Body of pancreas (tissue), 4 donors: ENCODE measurements at regions not wholly inside any gene's neighbourhood (a gene's known extent, or its start where the extent isn't known, plus 50 kb on each side); places are given as distances from the start of the nearest gene placed in this dataset.

Experiments
- CTCF ChIP-seq, 7 experiments: fragments of 450-650 bp in 4 of 7; fragments of 200-600 bp in 3 of 7; sonication (generic) in 3 of 7; IDR thresholded peaks; one replicate each; pipeline ENCODE4 v1.5.1; 2016 to 2019; ENCODE audit warnings: antibody characterized with exemption in 7 of 7
- POLR2A ChIP-seq, 3 donors: fragments of 450-650 bp; IDR thresholded peaks; one replicate each; pipeline ENCODE4 v1.6.1; 2016; ENCODE audit warnings: antibody characterized with exemption in 3 of 3, mild to moderate bottlenecking in 2 of 3

- TF ChIP-seq CTCF (IDR thresholded peaks at IDR 0.05), result no peak
- no peak for TF ChIP-seq POLR2A (IDR thresholded peaks at IDR 0.05)
Observed at GRCh38 chr22:27483095-27483785, 318.3 kb downstream of the MN1 start.
